Liver (tissue), 8 donors: ENCODE measurements at regions not wholly inside any gene's neighbourhood (a gene's known extent, or its start where the extent isn't known, plus 50 kb on each side); places are given as distances from the start of the nearest gene placed in this dataset.

Experiments used
- DNase-seq: peaks from one replicate; pipeline ENCODE4 v3.0.0-alpha.2; 2017; ENCODE audit warnings: low spot score
- H3K27ac ChIP-seq, 2 donors: one replicate each; pipeline ENCODE4 v1.7.0; 2013; ENCODE audit warnings: inconsistent platforms in 2 of 2, low read length in 2 of 2, control low read depth in 1 of 2, low read depth in 1 of 2, mild to moderate bottlenecking in 1 of 2
- H3K27me3 ChIP-seq, 4 donors: one replicate each; pipeline versions ENCODE4 v1.6.1 to v1.7.0; 2013; ENCODE audit warnings: low read length in 3 of 4, inconsistent platforms in 1 of 4, mild to moderate bottlenecking in 1 of 4, moderate library complexity in 1 of 4; ENCODE audit not compliant: control insufficient read depth in 4 of 4, insufficient read depth in 4 of 4
- H3K36me3 ChIP-seq, 4 donors: one replicate each; pipeline versions ENCODE4 v1.6.1 to v1.7.0; 2013; ENCODE audit warnings: low read length in 3 of 4, mild to moderate bottlenecking in 3 of 4, low read depth in 1 of 4, moderate library complexity in 1 of 4; ENCODE audit not compliant: control insufficient read depth in 4 of 4, insufficient read depth in 3 of 4
- H3K4me1 ChIP-seq, 4 donors: one replicate each; pipeline versions ENCODE4 v1.6.1 to v1.7.0; 2013; ENCODE audit warnings: low read length in 3 of 4, mild to moderate bottlenecking in 3 of 4, moderate library complexity in 1 of 4; ENCODE audit not compliant: control insufficient read depth in 4 of 4, insufficient read depth in 4 of 4
- H3K4me3 ChIP-seq, 3 donors: one replicate each; pipeline versions ENCODE4 v1.6.1 to v1.7.0; 2013; ENCODE audit warnings: low read length in 3 of 3, control low read depth in 1 of 3, low read depth in 1 of 3, mild to moderate bottlenecking in 1 of 3
- H3K9ac ChIP-seq, 2 donors: one replicate each; pipeline ENCODE4 v1.7.0; 2013; ENCODE audit warnings: low read length in 2 of 2, mild to moderate bottlenecking in 2 of 2, moderate library complexity in 2 of 2, control low read depth in 1 of 2, low read depth in 1 of 2
- H3K9me3 ChIP-seq, 4 donors: one replicate each; pipeline versions ENCODE4 v1.6.1 to v1.7.0; 2013; ENCODE audit warnings: low read length in 3 of 4; ENCODE audit not compliant: control insufficient read depth in 4 of 4
- ATF3 ChIP-seq: IDR thresholded peaks from 2 replicates; pipeline ENCODE4 v1.6.1; 2016; ENCODE audit warnings: antibody characterized with exemption
- CTCF ChIP-seq: fragments of 150-350 bp; IDR thresholded peaks from 2 replicates; pipeline ENCODE4 v1.5.1; 2017; ENCODE audit warnings: improper control_type of control experiment, low read depth, low read length; ENCODE audit not compliant: missing input control
- EGR1 ChIP-seq, 2 donors: IDR thresholded peaks; 2 replicates each; pipeline ENCODE4 v1.6.1; 2016 to 2018; ENCODE audit warnings: antibody characterized with exemption in 2 of 2, low read depth in 2 of 2
- FOXA1 ChIP-seq: IDR thresholded peaks from 2 replicates; pipeline ENCODE4 v1.6.1; 2016; ENCODE audit warnings: antibody characterized with exemption
- FOXA2 ChIP-seq: IDR thresholded peaks from 2 replicates; pipeline ENCODE4 v1.6.1; 2016; ENCODE audit warnings: antibody characterized with exemption
- GABPA ChIP-seq, 2 donors: IDR thresholded peaks in 1 of 2; conservative IDR thresholded peaks in 1 of 2; 2 replicates each; pipeline ENCODE4 v1.6.1; 2016; ENCODE audit warnings: antibody characterized with exemption in 2 of 2, mild to moderate bottlenecking in 1 of 2, moderate library complexity in 1 of 2
- HNF4A ChIP-seq, 2 donors: conservative IDR thresholded peaks; 2 replicates each; pipeline ENCODE4 v1.6.1; 2016; ENCODE audit warnings: antibody characterized with exemption in 2 of 2, mild to moderate bottlenecking in 2 of 2
- HNF4G ChIP-seq: IDR thresholded peaks from 2 replicates; pipeline ENCODE4 v1.6.1; 2016; ENCODE audit warnings: antibody characterized with exemption
- JUND ChIP-seq, 2 donors: IDR thresholded peaks; 2 replicates each; pipeline ENCODE4 v1.6.1; 2016; ENCODE audit warnings: antibody characterized with exemption in 2 of 2
- MAX ChIP-seq: IDR thresholded peaks from 2 replicates; pipeline ENCODE4 v1.6.1; 2016; ENCODE audit warnings: antibody characterized with exemption
- NR2F2 ChIP-seq: IDR thresholded peaks from 2 replicates; pipeline ENCODE4 v1.6.1; 2016; ENCODE audit warnings: antibody characterized with exemption
- RAD21 ChIP-seq, 2 donors: IDR thresholded peaks; 2 replicates each; pipeline ENCODE4 v1.6.1; 2016; ENCODE audit warnings: antibody characterized with exemption in 2 of 2, mild to moderate bottlenecking in 2 of 2
- REST ChIP-seq: IDR thresholded peaks from 2 replicates; pipeline ENCODE4 v1.6.1; 2016; ENCODE audit warnings: antibody characterized with exemption, mild to moderate bottlenecking
- RXRA ChIP-seq, 2 donors: IDR thresholded peaks; 2 replicates each; pipeline ENCODE4 v1.6.1; 2017 to 2018; ENCODE audit warnings: antibody characterized with exemption in 2 of 2, mild to moderate bottlenecking in 1 of 2
- SP1 ChIP-seq: IDR thresholded peaks from 2 replicates; pipeline ENCODE4 v1.6.1; 2018; ENCODE audit warnings: antibody characterized with exemption, mild to moderate bottlenecking
- TAF1 ChIP-seq: conservative IDR thresholded peaks from 2 replicates; pipeline ENCODE4 v1.6.1; 2016; ENCODE audit warnings: antibody characterized with exemption, mild to moderate bottlenecking
- YY1 ChIP-seq: IDR thresholded peaks from 2 replicates; pipeline ENCODE4 v1.6.1; 2016; ENCODE audit warnings: antibody characterized with exemption, mild to moderate bottlenecking
- ZBTB33 ChIP-seq: IDR thresholded peaks from 2 replicates; pipeline ENCODE4 v1.6.1; 2016; ENCODE audit warnings: antibody characterized with exemption
- WGBS: extraction: QIAGEN DNeasy Blood & Tissue Kit; methylation state at CpG from one replicate; pipeline ENCODE4 v1.1.7; 2013; 5-methylcytosine and 5-hydroxymethylcytosine counted together
- donor health status: healthy.
- donor health status: healthy.
- donor health status: healthy.
- donor health status: healthy.
- donor health status: healthy.

- no peak for TF ChIP-seq MAX
- TF ChIP-seq ATF3 = no peak
- no peak for TF ChIP-seq FOXA1
- no peak for TF ChIP-seq TAF1
Measured at GRCh38 chr3:29203851-29204250, 77.0 kb upstream of the RBMS3 start (continued).

GRCh38 chr3:29207427-29207826 lies 73.4 kb upstream of the RBMS3 start:
- Histone ChIP-seq H3K9ac (no peak overlapping the region), H3K27ac (no peak overlapping the region), H3K36me3 (no peaks in the 10 kb centered on the region), H3K27me3 (peaks cover 0 to 4% (median 0%) of the 10 kb centered on the region in 4 donors), H3K9me3 (no peaks in the 10 kb centered on the region), H3K4me1 (no peaks in the 10 kb centered on the region), H3K4me3 (no peak overlapping the region)
- DNase-seq = no peak
- TF ChIP-seq GABPA (IDR thresholded peaks at IDR 0.05 in 1 of 2, conservative IDR thresholded peaks at IDR 0.05 in 1 of 2) (no peak), EGR1 (IDR thresholded peaks at IDR 0.05; ENCODE audit: low read depth in 2 of 2) (no peak), FOXA1 (no peak), ATF3 (no peak), ZBTB33 (no peak), HNF4G (no peak), JUND (IDR thresholded peaks at IDR 0.05) (no peak), YY1 (no peak), HNF4A (conservative IDR thresholded peaks at IDR 0.05) (no peak), REST (no peak), CTCF (no peak), SP1 (no peak), NR2F2 (no peak), TAF1 (no peak), FOXA2 (no peak), RXRA (IDR thresholded peaks at IDR 0.05) (no peak), MAX (no peak), RAD21 (IDR thresholded peaks at IDR 0.05) (no peak)
- 68% methylated on average over 1 of the region's 1 CpG for WGBS
